Activated CD4-positive, CD25-positive, alpha-beta regulatory T cell treated with anti-CD3 and anti-CD28 coated beads, Interleukin-2, amount 50 U/mL, for 24 hours (primary cell): ENCODE measurements at regions not wholly inside any gene's neighbourhood (a gene's known extent, or its start where the extent isn't known, plus 50 kb on each side); places are given as distances from the start of the nearest gene placed in this dataset.
"Not testable (repeated sequence)": the region's sequence is repeated elsewhere in the genome, so short reads cannot be mapped to it uniquely, and the experiment has no call there.

Source experiments
- ATAC-seq, 2 donors: fragments of 150-1000 bp; cut with Tn5 transposase; one replicate each; pipeline ENCODE4 v1.10.0; 2021; ENCODE audit warnings: mild to moderate bottlenecking in 1 of 2, moderate library complexity in 1 of 2

DNA sequence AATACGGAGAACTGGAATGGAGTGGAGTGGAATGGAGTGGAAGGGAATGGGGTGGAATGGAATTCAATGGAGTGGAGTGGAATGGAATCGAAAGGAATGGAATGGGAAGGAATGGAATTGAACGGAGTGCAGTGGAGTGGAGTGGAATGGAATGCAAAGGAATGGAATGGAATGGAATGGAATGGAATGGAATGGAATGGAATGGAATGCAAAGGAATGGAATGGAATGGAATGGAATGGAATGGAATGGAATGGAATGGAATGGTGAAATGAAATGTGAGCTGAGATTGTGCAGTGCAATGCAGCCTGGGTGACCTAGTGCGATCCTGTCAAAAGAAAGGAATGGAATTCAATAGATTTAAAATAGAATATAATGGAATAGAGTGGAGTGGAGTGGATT, 357.3 kb upstream of the WSB1 start:
- ATAC-seq, result not testable (repeated sequence)

DNA sequence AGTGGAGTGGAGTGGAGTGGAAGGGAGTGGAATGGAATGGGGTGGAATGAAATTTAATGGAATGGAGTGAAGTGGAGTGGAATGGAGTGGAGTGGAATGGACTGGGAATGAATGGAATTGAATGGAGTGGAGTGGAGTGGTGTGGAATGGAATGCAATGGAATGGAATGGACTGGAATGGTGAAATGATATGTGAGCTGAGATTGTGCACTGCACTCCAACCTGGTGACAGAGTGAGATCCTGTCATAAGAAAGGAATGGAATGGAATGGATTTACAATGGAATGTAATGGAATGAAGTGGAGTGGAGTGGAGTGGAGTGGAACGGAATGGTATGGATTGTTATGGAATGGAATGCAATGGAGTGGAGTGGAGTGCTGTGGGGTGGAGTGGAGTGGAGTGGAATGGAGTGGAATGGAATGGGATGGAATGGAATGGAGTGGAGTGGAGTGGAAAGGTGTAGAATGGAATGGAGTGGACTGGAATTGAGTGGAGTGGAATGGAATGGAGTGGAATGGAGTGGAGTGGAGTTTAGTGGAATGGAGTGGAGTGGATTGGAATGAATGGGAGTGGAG, 356.1 kb upstream of the WSB1 start:
- peak in 1 of 2 donors; percentile 48 for ATAC-seq

DNA sequence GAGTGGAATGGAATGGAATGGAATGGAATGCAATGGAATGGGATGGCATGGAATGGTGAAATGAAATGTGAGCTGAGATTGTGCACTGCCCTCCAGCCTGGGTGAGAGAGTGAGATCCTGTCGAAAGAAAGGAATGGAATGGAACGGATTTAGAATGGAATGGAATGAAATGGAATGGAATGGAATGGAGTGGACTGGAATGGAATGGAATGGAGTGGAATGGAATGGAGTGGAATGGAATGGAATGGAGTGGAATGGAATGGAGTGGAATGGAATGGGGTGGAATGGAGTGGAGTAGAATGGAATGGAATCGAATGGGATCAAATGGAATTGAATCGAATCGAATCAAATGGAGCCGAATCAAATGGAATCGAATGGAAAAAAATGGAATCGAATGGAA, 354.2 kb upstream of the WSB1 start:
- not testable (repeated sequence) for ATAC-seq

- ATAC-seq, result not testable (repeated sequence)
Observed at GRCh38 chr17:26940587-26940986, 353.3 kb upstream of the WSB1 start.

DNA sequence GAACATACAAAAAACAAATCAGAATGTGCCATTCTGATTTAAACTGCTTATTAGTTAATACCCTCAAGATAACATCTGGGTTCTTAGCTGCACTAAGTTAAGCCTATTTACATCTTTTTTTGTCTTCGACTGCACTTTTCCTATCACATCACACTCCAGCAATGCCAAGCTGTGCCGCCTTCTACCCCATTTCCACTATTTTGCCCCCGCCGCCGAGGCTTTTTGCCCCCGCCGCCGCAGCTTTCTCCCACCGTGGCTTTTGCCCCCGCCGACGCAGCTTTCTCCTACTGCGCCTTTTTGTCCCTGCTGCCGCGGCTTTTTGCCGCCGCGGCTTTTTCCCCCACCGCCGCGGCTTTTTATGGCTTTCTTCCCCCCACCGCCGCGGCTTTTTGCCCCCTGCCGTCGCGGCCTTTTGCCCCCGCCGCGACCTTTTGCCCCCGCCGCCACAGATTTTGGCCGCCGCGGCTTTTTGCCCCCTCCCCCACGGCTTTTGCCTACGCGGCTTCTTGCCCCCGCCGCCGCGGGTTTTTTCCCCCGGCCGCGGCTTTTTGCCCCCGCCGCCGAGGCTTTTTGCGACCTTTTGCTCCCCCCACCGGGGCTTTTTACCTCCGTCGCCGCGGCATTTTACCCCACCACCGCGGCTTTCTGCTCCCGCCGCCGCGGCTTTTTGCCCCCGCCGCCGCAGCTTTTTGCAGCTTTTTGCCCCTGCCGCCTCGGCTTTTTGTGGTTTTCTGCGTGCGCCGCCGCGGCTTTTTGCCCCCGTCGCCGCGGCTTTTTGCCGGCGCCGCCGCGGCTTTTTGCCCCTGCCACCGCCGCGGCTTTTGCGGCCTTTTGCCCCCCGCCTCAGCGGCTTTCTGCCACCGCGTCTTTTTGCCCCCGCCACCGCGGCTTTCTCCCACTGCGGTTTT, 331.4 kb upstream of the WSB1 start:
- ATAC-seq, result no peak

GRCh38 chr17:26963163-26963503, 330.8 kb upstream of the WSB1 start:
- ATAC-seq, result no peak

DNA sequence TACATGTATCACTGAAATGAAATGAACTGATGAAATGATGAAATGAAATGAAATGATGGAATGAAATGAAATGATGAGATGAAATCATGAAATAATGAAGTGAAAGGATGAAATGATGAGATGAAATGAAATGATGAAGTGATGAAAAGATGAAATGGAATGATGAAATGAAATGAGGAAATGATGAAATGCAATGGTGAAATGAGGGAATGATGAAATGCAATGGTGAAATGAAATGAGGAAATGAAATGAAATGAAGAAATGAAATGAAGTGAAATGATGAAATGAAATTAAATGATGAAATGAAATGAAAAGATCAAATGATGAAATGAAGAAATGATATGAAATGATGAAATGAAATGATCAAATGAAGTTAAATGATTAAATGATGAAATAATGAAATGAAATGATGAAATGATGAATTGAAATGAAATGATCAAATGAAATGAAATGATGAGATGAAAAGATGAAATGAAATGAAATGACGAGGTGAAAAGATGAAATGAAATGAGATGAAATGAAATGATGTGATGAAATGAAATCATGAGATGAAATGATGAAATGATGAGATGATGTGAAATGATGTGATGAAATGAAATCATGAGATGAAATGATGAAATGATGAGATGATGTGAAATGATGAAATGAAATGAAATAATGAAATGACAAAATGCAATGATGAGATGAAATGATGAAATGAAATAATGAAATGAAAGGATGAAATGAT, 327.9 kb upstream of the WSB1 start:
- ATAC-seq, result not testable (repeated sequence)

GRCh38 chr17:26966625-26967179, 327.2 kb upstream of the WSB1 start:
- ATAC-seq, result not testable (repeated sequence)

DNA sequence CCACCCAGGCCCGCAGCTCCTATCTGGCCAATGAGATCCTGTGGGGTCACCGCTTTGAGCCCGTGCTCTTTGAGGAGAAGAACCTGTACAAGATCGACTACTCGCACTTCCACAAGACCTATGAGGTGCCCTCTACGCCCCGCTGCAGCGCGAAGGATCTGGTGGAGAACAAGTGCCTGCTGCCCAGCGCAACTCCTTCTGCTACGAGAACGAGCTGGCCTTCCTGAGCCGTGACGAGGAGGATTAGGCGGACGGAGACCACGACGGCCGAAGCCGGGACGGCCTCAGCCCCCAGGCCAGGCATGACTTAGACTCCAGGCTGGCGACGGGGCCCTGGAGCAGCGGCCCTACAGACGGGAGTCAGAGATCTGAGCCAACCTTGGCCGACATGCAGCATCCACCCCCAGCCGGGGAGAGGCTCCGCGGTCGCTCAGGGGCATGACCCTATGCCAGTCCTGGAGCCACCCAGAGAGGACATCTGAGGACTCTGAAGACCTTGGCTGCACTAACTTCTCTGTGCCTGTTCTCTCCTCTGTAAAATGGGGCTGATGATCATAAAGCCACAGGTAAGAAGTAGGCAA, 312.0 kb upstream of the WSB1 start:
- ATAC-seq, result not testable (repeated sequence)

DNA sequence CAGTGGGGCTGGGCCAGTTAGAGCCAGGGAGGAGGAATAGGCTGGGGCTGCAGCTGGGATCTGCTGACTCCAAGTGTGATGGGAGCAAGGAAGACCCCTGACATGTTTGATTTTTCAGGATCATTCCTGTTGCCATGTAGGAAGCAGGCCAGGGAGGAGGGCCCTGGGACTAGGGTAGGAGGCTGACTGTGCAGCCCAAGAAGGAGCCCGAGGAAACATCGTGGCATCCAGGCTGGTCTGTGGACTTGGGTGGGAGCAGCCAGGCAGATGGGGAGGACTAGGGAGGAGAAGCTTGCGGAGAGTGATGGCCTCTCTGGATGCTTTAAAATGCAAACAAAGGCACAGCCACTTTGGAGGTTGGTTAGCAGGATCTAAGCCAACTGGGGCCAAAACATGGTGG, 311.4 kb upstream of the WSB1 start:
- not testable (repeated sequence) for ATAC-seq

DNA sequence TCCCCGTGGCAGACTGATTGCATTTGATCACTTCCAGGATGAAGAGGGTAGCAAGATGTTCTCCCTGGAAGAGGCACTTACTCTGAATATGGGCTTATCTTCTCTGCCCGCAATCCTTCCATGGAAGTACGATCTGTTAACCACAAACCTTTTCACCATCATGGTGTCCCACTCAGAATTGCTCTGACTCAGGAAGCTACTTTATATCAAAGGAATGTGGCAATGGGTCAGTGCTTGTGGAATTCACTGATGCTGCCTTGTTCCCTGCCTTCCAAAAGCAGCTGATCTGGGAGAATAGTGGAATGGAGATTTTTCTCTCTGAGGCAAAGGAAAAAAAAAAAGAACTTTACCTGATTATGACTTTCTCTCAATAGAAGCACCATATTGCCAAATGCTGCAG, 306.1 kb upstream of the WSB1 start:
- not testable (repeated sequence) for ATAC-seq

GRCh38 chr17:26994648-26995047, 299.3 kb upstream of the WSB1 start:
- ATAC-seq, result not testable (repeated sequence)

DNA sequence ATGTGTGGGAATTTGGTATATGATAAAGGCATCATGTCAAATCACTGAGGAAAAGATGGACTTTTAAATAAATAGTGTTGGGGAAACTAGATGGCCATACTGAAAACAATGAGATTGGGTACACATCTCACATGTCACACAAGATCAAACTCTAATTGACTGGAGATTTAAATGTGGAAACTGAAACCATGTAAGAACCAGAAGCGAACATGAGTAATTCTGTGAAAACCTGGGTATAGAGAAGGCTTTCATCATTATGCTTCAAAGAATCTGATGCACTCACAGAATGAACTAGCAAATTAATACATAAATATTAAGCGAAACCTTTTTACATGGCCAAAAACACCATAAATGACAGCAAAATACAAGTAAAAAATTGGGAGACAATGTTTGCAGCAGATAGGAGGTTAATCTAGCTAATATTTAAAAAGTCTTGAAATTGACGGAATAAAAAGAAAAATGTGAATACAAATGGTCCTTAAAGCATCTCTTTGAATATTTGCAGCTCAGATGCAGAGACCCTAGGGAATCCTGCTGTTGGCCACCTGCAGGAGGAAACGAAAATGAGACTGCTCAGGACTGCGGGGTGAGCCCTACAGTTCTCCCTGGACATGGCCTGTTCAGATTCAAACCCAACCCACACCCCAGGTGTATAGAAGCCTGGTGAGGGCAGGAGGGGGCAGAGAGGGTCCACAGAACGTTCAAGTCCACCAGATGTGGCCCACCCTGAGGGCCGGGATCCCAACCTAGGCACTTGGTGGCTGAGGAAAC, 297.6 kb upstream of the WSB1 start:
- not testable (repeated sequence) for ATAC-seq

- ATAC-seq, result not testable (repeated sequence)
Observed at GRCh38 chr17:27007734-27008531, 286.0 kb upstream of the WSB1 start.

GRCh38 chr17:27009087-27009486, 284.8 kb upstream of the WSB1 start:
- no peak for ATAC-seq

DNA sequence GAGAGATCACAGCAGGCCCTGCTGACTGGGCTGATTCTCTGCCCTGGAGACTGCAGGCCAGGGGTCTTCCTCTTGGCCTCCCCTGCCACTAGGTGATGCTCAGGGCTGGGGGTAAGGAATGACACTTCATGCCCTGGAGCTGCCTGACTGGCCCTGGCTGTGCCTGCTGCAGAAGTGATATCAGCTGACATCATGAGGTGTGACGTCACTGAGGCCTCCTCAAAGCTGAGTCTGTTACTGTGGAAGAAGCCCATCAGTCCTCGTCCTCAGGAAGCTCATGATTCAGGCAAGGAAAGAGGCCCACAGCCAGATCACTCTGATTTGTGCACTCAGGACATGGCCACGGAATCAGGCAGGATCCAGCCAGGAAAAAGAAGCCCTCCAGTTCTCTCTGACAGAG, 283.8 kb upstream of the WSB1 start:
- ATAC-seq, result not testable (repeated sequence)

GRCh38 chr17:27030552-27030951, 263.4 kb upstream of the WSB1 start:
- not testable (repeated sequence) for ATAC-seq

- no peak for ATAC-seq
Observed at GRCh38 chr17:27038676-27039075, 255.2 kb upstream of the WSB1 start.

GRCh38 chr17:27045039-27045438, 248.9 kb upstream of the WSB1 start:
- not testable (repeated sequence) for ATAC-seq

DNA sequence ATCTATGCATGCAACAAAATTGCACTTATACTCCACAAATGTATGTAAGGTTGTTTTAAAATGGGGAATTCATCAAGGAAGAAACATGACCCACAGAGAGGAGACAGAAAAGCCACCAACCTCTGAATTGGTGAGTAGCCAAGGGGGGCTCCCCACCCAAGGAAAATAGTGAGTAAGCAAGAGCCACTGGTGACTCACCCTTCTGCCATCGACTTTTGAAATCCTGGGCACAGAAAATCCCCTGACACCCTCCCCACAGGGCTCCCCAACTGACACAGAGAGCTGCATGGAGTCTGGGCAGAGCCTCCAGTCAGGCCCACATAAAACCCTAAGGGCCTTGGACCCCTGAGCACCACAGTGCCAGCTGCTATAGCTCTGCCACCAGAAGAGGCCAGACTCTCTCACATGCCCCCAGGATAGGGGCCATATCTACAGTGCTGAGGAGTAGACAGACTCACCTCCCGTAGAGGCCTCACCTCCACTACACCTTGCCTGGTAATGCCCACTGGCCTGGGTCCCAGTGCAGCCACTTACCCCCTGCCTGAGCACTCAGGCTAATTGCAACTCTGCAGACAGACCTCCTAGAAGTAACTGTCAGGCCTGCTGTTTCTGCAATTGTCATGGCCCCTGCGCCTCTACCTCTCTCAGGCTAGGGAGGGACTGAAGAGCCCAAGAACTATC, 244.7 kb upstream of the WSB1 start:
- ATAC-seq, result peak in 1 of 2 donors; percentile 20

- ATAC-seq, result no peak
Observed at GRCh38 chr17:27065588-27065987, 228.3 kb upstream of the WSB1 start.
